MM.1S (cell line): ENCODE measurements at regions not wholly inside any gene's neighbourhood (a gene's known extent, or its start where the extent isn't known, plus 50 kb on each side); places are given as distances from the start of the nearest gene placed in this dataset.

Source experiments
- DNase-seq: peaks from one replicate; pipeline ENCODE4 v3.0.0-alpha.2; 2015
- H2AFZ ChIP-seq: fragments of 300-600 bp; sonication (generic); 2 replicates; pipeline ENCODE4 v1.6.0; 2016; ENCODE audit warnings: antibody characterized with exemption, low read length
- H3F3A ChIP-seq: fragments of 300-600 bp; sonication (generic); 2 replicates; pipeline ENCODE4 v1.6.1; 2016; ENCODE audit warnings: mild to moderate bottlenecking, antibody characterized with exemption, low read length, moderate library complexity, mixed read lengths; ENCODE audit not compliant: insufficient read depth
- H3K27ac ChIP-seq: fragments of 300-600 bp; sonication (generic); 2 replicates; pipeline ENCODE4 v1.5.1; 2016; ENCODE audit warnings: mild to moderate bottlenecking, low read length
- H3K27me3 ChIP-seq: fragments of 300-600 bp; sonication (generic); replicated peaks from 2 replicates; pipeline ENCODE4 v1.6.0; 2016; ENCODE audit warnings: low read length; ENCODE audit not compliant: insufficient read depth
- H3K36me3 ChIP-seq: fragments of 300-600 bp; sonication (generic); replicated peaks from 2 replicates; pipeline ENCODE4 v1.6.1; 2016; ENCODE audit warnings: mild to moderate bottlenecking, low read length, mixed read lengths; ENCODE audit not compliant: insufficient read depth
- H3K4me1 ChIP-seq: fragments of 300-600 bp; sonication (generic); 2 replicates; pipeline ENCODE4 v1.6.1; 2016; ENCODE audit warnings: low read length, mixed read lengths
- H3K4me2 ChIP-seq: fragments of 300-600 bp; sonication (generic); 2 replicates; pipeline ENCODE4 v1.6.0; 2016; ENCODE audit warnings: low read depth, low read length
- H3K4me3 ChIP-seq: fragments of 300-600 bp; sonication (generic); 2 replicates; pipeline ENCODE4 v1.5.1; 2016; ENCODE audit warnings: low read length, mixed read lengths
- H3K79me2 ChIP-seq: fragments of 300-600 bp; sonication (generic); 2 replicates; pipeline ENCODE4 v1.6.1; 2016; ENCODE audit warnings: mixed run types, low read length, mixed read lengths
- H3K9ac ChIP-seq: fragments of 300-600 bp; sonication (generic); 2 replicates; pipeline ENCODE4 v1.6.1; 2016; ENCODE audit warnings: low read length, mixed read lengths
- H3K9me2 ChIP-seq: fragments of 300-600 bp; sonication (generic); replicated peaks from 2 replicates; pipeline ENCODE4 v1.6.1; 2016; ENCODE audit warnings: mild to moderate bottlenecking, low read length, mixed read lengths; ENCODE audit not compliant: insufficient read depth
- H3K9me3 ChIP-seq: fragments of 300-600 bp; sonication (generic); replicated peaks from 2 replicates; pipeline ENCODE4 v1.6.1; 2016; ENCODE audit warnings: mild to moderate bottlenecking, low read length, mixed read lengths; ENCODE audit not compliant: insufficient read depth
- H4K20me1 ChIP-seq: fragments of 300-600 bp; sonication (generic); 2 replicates; pipeline ENCODE4 v1.6.1; 2016; ENCODE audit warnings: mild to moderate bottlenecking, low read length, moderate library complexity, mixed read lengths; ENCODE audit not compliant: insufficient read depth
- CTCF ChIP-seq: fragments of 300-600 bp; sonication (generic); IDR thresholded peaks from 2 replicates; pipeline ENCODE4 v1.5.1; 2016; ENCODE audit warnings: antibody characterized with exemption, low read length, mixed read lengths
- EZH2 ChIP-seq: fragments of 300-600 bp; sonication (generic); optimal IDR thresholded peaks from 2 replicates; pipeline ENCODE3; 2017; ENCODE audit warnings: low read depth, mild to moderate bottlenecking, antibody characterized with exemption, low read length, mixed read lengths
- EZH2phosphoT487 ChIP-seq: fragments of 300-600 bp; sonication (generic); IDR thresholded peaks from 2 replicates; pipeline ENCODE4 v1.6.1; 2018; ENCODE audit warnings: antibody characterized with exemption, low read length

- no peak overlapping the region for H2AFZ ChIP-seq
- no peak overlapping the region for H3K27ac ChIP-seq
- no peaks in the 10 kb centered on the region for H4K20me1 ChIP-seq
- no peaks in the 10 kb centered on the region for H3K9me2 ChIP-seq
- no peaks in the 10 kb centered on the region for H3F3A ChIP-seq
- no peak overlapping the region for H3K4me2 ChIP-seq
- no peaks in the 10 kb centered on the region for H3K9me3 ChIP-seq
- no peak overlapping the region for H3K4me3 ChIP-seq
- H3K9ac ChIP-seq, result no peak overlapping the region
- H3K4me1 ChIP-seq, result no peaks in the 10 kb centered on the region
- no peaks in the 10 kb centered on the region for H3K27me3 ChIP-seq
- no peak for TF ChIP-seq EZH2
- no peak for TF ChIP-seq EZH2phosphoT487
- no peak for TF ChIP-seq CTCF
- no peak for DNase-seq
- H3K79me2 ChIP-seq, result no peaks in the 10 kb centered on the region
- H3K36me3 ChIP-seq, result no peaks in the 10 kb centered on the region
These were observed 221.6 kb upstream of the NRP1 start for GRCh38 chr10:33556103-33556502.

GRCh38 chr10:33553748-33554571, 219.5 kb upstream of the NRP1 start:
- no peaks in the 10 kb centered on the region for H4K20me1 ChIP-seq
- DNase-seq, result no peak

GRCh38 chr10:33552290-33552689, 217.8 kb upstream of the NRP1 start:
- no peak for DNase-seq
- no peaks in the 10 kb centered on the region for H3K36me3 ChIP-seq
- H3K79me2 ChIP-seq, result no peaks in the 10 kb centered on the region
- no peak overlapping the region for H3K9ac ChIP-seq
- no peaks in the 10 kb centered on the region for H3K4me1 ChIP-seq
- H3K9me2 ChIP-seq, result no peaks in the 10 kb centered on the region
- no peaks in the 10 kb centered on the region for H3K27me3 ChIP-seq
- H3K4me2 ChIP-seq, result no peak overlapping the region
- H3K27ac ChIP-seq, result no peak overlapping the region
- no peaks in the 10 kb centered on the region for H3F3A ChIP-seq
- no peak overlapping the region for H3K4me3 ChIP-seq
- no peaks in the 10 kb centered on the region for H4K20me1 ChIP-seq
- no peak overlapping the region for H2AFZ ChIP-seq
- H3K9me3 ChIP-seq, result no peaks in the 10 kb centered on the region
- no peak for TF ChIP-seq EZH2phosphoT487
- no peak for TF ChIP-seq EZH2
- TF ChIP-seq CTCF, result no peak

More at GRCh38 chr10:33553748-33554571, 219.5 kb upstream of the NRP1 start:
- no peak overlapping the region for H3K9ac ChIP-seq
- H3K27ac ChIP-seq, result no peak overlapping the region
- no peak overlapping the region for H3K4me3 ChIP-seq
- H3K4me1 ChIP-seq, result no peaks in the 10 kb centered on the region
- H2AFZ ChIP-seq, result no peak overlapping the region
- no peaks in the 10 kb centered on the region for H3K9me3 ChIP-seq
- no peak for TF ChIP-seq EZH2phosphoT487
- no peak for TF ChIP-seq EZH2
- TF ChIP-seq CTCF, result no peak
- no peak overlapping the region for H3K4me2 ChIP-seq
- H3K36me3 ChIP-seq, result no peaks in the 10 kb centered on the region
- H3K79me2 ChIP-seq, result no peaks in the 10 kb centered on the region
- H3K9me2 ChIP-seq, result no peaks in the 10 kb centered on the region
- no peaks in the 10 kb centered on the region for H3K27me3 ChIP-seq
- no peaks in the 10 kb centered on the region for H3F3A ChIP-seq
